H1 (cell line): ENCODE measurements at regions not wholly inside any gene's neighbourhood (a gene's known extent, or its start where the extent isn't known, plus 50 kb on each side); places are given as distances from the start of the nearest gene placed in this dataset.

ENCODE experiments used
- CREB1 ChIP-seq: IDR thresholded peaks from 2 replicates; pipeline ENCODE4 v1.6.1; 2012; ENCODE audit warnings: inconsistent platforms
- EGR1 ChIP-seq: IDR thresholded peaks from 2 replicates; pipeline ENCODE4 v1.6.1; 2011; ENCODE audit warnings: low read depth, low read length, borderline replicate concordance
- EZH2 ChIP-seq: fragments of 200-600 bp; sonication (generic); IDR thresholded peaks from 2 replicates; pipeline ENCODE4 v1.7.1; 2012; ENCODE audit warnings: low read depth, mild to moderate bottlenecking, moderate library complexity, low read length, inconsistent platforms; ENCODE audit not compliant: severe bottlenecking
- POLR2A ChIP-seq, 2 experiments: IDR thresholded peaks; 1 replicate in 1 of 2; 2 replicates in 1 of 2; pipeline ENCODE4 v1.6.1; 2011; ENCODE audit warnings: low read depth in 2 of 2, low read length in 2 of 2, mild to moderate bottlenecking in 2 of 2; ENCODE audit errors: control extremely low read depth in 1 of 2
- RAD21 ChIP-seq, 2 experiments: IDR thresholded peaks in 1 of 2; conservative IDR thresholded peaks in 1 of 2; 2 replicates each; pipeline ENCODE4 v1.6.1; 2011; ENCODE audit warnings: low read depth in 2 of 2, low read length in 2 of 2, improper control_type of control experiment in 1 of 2, inconsistent platforms in 1 of 2, mild to moderate bottlenecking in 1 of 2, moderate library complexity in 1 of 2
- RNF2 ChIP-seq: fragments of 200-900, 300-1000 bp; sonication (generic); IDR thresholded peaks from 2 replicates; pipeline ENCODE4 v1.7.1; 2016; ENCODE audit warnings: borderline replicate concordance, low read depth, mild to moderate bottlenecking, antibody characterized with exemption, low read length; ENCODE audit not compliant: poor library complexity, severe bottlenecking; ENCODE audit errors: missing control alignments
- RXRA ChIP-seq: IDR thresholded peaks from 2 replicates; pipeline ENCODE4 v1.6.1; 2011; ENCODE audit warnings: low read depth, mild to moderate bottlenecking, low read length, moderate library complexity; ENCODE audit not compliant: insufficient read depth
- SP2 ChIP-seq: IDR thresholded peaks from 2 replicates; pipeline ENCODE4 v1.6.1; 2012; ENCODE audit warnings: mild to moderate bottlenecking, low read length, inconsistent platforms
- TF ChIP-seq, protein P1 (sequence below), 3 experiments: IDR thresholded peaks; 1 replicate in 2 of 3; 2 replicates in 1 of 3; pipeline versions ENCODE4 v1.5.1 to v1.6.1; 2011; ENCODE audit warnings: low read length in 3 of 3, mild to moderate bottlenecking in 3 of 3, inconsistent platforms in 2 of 3, low read depth in 1 of 3, moderate library complexity in 1 of 3; ENCODE audit not compliant: insufficient read depth in 1 of 3; ENCODE audit errors: control extremely low read depth in 1 of 3

DNA sequence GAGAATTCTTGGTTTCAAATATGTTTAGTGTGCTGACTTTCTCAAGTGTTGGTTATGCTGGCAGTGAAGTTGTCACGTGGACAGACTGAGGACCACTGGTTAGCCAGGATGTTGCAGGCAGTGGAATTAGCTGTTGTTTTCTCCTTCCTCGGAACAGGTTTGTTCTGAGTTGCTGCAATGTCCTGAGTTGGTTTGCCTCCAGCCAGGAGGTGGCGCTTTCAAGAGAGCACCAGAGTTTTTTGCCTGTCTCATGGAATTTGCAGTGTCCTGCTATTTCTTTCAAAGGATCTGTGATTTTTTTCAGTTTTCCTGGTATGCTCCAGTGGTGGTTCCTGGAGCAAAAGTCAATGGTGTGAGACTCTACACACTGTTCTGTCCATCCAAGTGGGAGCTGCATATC is 158.1 kb upstream of the CXorf66 start:
- TF ChIP-seq RNF2 = no peak
- TF ChIP-seq, protein P1, sequence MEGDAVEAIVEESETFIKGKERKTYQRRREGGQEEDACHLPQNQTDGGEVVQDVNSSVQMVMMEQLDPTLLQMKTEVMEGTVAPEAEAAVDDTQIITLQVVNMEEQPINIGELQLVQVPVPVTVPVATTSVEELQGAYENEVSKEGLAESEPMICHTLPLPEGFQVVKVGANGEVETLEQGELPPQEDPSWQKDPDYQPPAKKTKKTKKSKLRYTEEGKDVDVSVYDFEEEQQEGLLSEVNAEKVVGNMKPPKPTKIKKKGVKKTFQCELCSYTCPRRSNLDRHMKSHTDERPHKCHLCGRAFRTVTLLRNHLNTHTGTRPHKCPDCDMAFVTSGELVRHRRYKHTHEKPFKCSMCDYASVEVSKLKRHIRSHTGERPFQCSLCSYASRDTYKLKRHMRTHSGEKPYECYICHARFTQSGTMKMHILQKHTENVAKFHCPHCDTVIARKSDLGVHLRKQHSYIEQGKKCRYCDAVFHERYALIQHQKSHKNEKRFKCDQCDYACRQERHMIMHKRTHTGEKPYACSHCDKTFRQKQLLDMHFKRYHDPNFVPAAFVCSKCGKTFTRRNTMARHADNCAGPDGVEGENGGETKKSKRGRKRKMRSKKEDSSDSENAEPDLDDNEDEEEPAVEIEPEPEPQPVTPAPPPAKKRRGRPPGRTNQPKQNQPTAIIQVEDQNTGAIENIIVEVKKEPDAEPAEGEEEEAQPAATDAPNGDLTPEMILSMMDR (IDR thresholded peaks at IDR 0.05; ENCODE audit: control extremely low read depth in 1 of 3, insufficient read depth in 1 of 3, low read depth in 1 of 3, low read length in 3 of 3) = peak; percentile 45 to 61 (median 56)
- TF ChIP-seq EZH2 = no peak
- no peak for TF ChIP-seq SP2
- no peak for TF ChIP-seq RXRA
- TF ChIP-seq CREB1 = no peak
- TF ChIP-seq POLR2A (IDR thresholded peaks at IDR 0.05; ENCODE audit: control extremely low read depth in 1 of 2, low read depth in 2 of 2, low read length in 2 of 2) = no peak
- TF ChIP-seq EGR1 = no peak
- peak; percentile 43 to 51 for TF ChIP-seq RAD21 (IDR thresholded peaks at IDR 0.05 in 1 of 2, conservative IDR thresholded peaks at IDR 0.05 in 1 of 2; ENCODE audit: low read depth in 2 of 2, low read length in 2 of 2)
